Calu3 (cell line): ENCODE measurements at regions not wholly inside any gene's neighbourhood (a gene's known extent, or its start where the extent isn't known, plus 50 kb on each side); places are given as distances from the start of the nearest gene placed in this dataset.

ENCODE experiments used
- BruUV-seq: library from RNA; stranded (reverse); fragments of 400-500 nt; replicated peaks from 2 replicates; lab custom pipeline; 2021; lab: Mats Ljungman, UMichigan
- CTCF ChIA-PET: fragments of 300-600 bp; sonication (Branson Sonifier 250); formaldehyde crosslinking; loops from one replicate; lab custom pipeline; 2022; ENCODE audit warnings: antibody characterized with exemption; lab: Charles Lee
- DNase-seq: peaks from one replicate; pipeline ENCODE4 v3.0.0; 2022
- H3K27ac Mint-ChIP-seq: one replicate; pipeline ENCODE4 v1.8.0; 2022; ENCODE audit warnings: mixed read lengths; ENCODE audit not compliant: unreplicated experiment
- H3K27me3 Mint-ChIP-seq: one replicate; pipeline ENCODE4 v1.8.0; 2022; ENCODE audit warnings: mixed read lengths; ENCODE audit not compliant: unreplicated experiment
- H3K36me3 Mint-ChIP-seq: one replicate; pipeline ENCODE4 v1.8.0; 2022; ENCODE audit warnings: mild to moderate bottlenecking, moderate library complexity, mixed read lengths; ENCODE audit not compliant: insufficient read depth, unreplicated experiment
- H3K4me1 Mint-ChIP-seq: one replicate; pipeline ENCODE4 v1.8.0; 2022; ENCODE audit warnings: mild to moderate bottlenecking, low read depth, mixed read lengths; ENCODE audit not compliant: unreplicated experiment
- H3K4me3 Mint-ChIP-seq: one replicate; pipeline ENCODE4 v1.8.0; 2022; ENCODE audit warnings: mild to moderate bottlenecking, low read depth, moderate library complexity, mixed read lengths; ENCODE audit not compliant: unreplicated experiment
- H3K9me3 Mint-ChIP-seq: one replicate; pipeline ENCODE4 v1.8.0; 2022; ENCODE audit warnings: low read depth, mixed read lengths; ENCODE audit not compliant: unreplicated experiment
- CTCF ChIP-seq: fragments of 200-600 bp; IDR thresholded peaks from one replicate; pipeline ENCODE4 v1.8.0; 2022; ENCODE audit warnings: antibody characterized with exemption; ENCODE audit not compliant: unreplicated experiment
- intact Hi-C: fragments of 100-400 bp; cut with micrococcal nuclease; formaldehyde crosslinking; loops from one replicate; pipeline ENCODE4 v1.10.0; 2022; ENCODE audit not compliant: unreplicated experiment

DNA sequence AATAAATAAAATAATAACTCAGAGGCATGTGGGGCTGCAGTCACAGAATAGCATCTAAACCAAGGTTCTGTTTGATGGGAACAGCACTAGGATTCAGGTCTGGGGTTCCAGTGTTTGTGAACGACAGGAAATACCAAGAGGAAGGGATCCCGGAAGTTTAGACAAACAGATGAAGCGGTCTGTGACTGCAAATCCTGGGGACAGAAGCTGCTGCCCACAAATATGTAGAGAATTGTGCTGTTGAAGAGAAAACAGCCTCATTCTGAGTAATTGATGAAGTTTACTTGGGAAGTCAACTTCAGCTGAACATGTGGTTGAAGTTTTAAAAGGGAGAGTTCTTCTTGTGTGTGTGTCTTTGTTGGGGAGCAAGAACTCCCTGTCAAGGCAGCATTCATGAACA, 98.4 kb upstream of the TBX5 start:
- Mint-ChIP-seq H3K4me1 (no peaks in the 10 kb centered on the region), H3K27me3 (no peaks in the 10 kb centered on the region), H3K27ac (no peak overlapping the region), H3K9me3 (peaks cover 10% of the 10 kb centered on the region), H3K4me3 (no peak overlapping the region), H3K36me3 (no peaks in the 10 kb centered on the region)
- CTCF ChIA-PET: no interaction called here
- no peak for DNase-seq
- no TSS peak for BruUV-seq
- TF ChIP-seq CTCF: no peak
- intact Hi-C loops: no loop called here

GRCh38 chr12:114501474-114501807, 95.5 kb upstream of the TBX5 start:
- H3K4me1 Mint-ChIP-seq: no peaks in the 10 kb centered on the region
- H3K9me3 Mint-ChIP-seq: peaks cover 7% of the 10 kb centered on the region
- no peak overlapping the region for H3K4me3 Mint-ChIP-seq
- H3K36me3 Mint-ChIP-seq: no peaks in the 10 kb centered on the region
- CTCF ChIA-PET: interaction anchor here (0.7 kb wide), 1 partner anchor 338 kb away, joined by 6 read pairs; no protein-coding TSS in a partner anchor
- no peak for DNase-seq
- intact Hi-C loops: no loop called here
- BruUV-seq: no TSS peak
- no peak for TF ChIP-seq CTCF
- H3K27ac Mint-ChIP-seq: no peak overlapping the region
- H3K27me3 Mint-ChIP-seq: no peaks in the 10 kb centered on the region

- Mint-ChIP-seq H3K4me3 (no peak overlapping the region), H3K36me3 (no peaks in the 10 kb centered on the region), H3K27me3 (no peaks in the 10 kb centered on the region), H3K4me1 (no peaks in the 10 kb centered on the region), H3K27ac (no peak overlapping the region), H3K9me3 (peaks cover 3% of the 10 kb centered on the region)
- DNase-seq: no peak
- no TSS peak for BruUV-seq
- no peak for TF ChIP-seq CTCF
- CTCF ChIA-PET: interaction anchor here (0.7 kb wide), 1 partner anchor 338 kb away, joined by 6 read pairs; no protein-coding TSS in a partner anchor
- intact Hi-C loops: no loop called here
Observed at GRCh38 chr12:114500775-114501473, 95.0 kb upstream of the TBX5 start.

DNA sequence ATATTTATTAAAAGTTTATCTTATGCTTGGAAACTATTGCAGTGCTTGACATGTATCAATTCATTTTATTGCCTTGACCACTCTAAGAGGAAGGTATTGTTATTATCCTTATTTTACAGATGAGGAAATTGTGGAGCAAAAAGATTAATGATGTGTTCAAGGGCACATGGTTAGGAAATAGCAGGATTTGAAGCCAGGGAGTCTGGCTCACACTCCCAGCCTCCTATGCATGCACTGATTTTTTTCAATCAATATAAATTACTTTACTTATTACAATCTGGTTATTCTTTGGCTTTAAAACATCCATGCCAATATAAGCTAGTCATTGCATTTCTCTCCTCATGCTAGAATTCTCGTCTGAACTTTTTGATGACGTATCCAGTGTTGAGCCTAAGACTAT, 94.2 kb upstream of the TBX5 start:
- intact Hi-C loops: no loop called here
- CTCF ChIA-PET: no interaction called here
- no peaks in the 10 kb centered on the region for H3K36me3 Mint-ChIP-seq
- no TSS peak for BruUV-seq
- peaks cover 2% of the 10 kb centered on the region for H3K9me3 Mint-ChIP-seq
- DNase-seq: no peak
- H3K27me3 Mint-ChIP-seq: no peaks in the 10 kb centered on the region
- TF ChIP-seq CTCF: no peak
- no peak overlapping the region for H3K4me3 Mint-ChIP-seq
- H3K27ac Mint-ChIP-seq: no peak overlapping the region
- H3K4me1 Mint-ChIP-seq: no peaks in the 10 kb centered on the region
